PC-9 (cell line): ENCODE measurements at regions not wholly inside any gene's neighbourhood (a gene's known extent, or its start where the extent isn't known, plus 50 kb on each side); places are given as distances from the start of the nearest gene placed in this dataset.

ENCODE experiments used
- BruUV-seq: library from RNA; stranded (reverse); fragments of 400-500 nt; replicated peaks from 2 replicates; lab custom pipeline; 2021; lab: Mats Ljungman, UMichigan
- CTCF ChIA-PET: fragments of 300-600 bp; sonication (Branson Sonifier 250); formaldehyde crosslinking; loops from one replicate; lab custom pipeline; 2022; ENCODE audit warnings: antibody characterized with exemption; lab: Charles Lee
- POLR2A ChIA-PET: fragments of 300-600 bp; sonication (Branson Sonifier 250); formaldehyde crosslinking; loops from one replicate; lab custom pipeline; 2022; ENCODE audit warnings: antibody characterized with exemption; ENCODE audit not compliant: unreplicated experiment; lab: Charles Lee
- DNase-seq, 2 experiments: peaks; one replicate each; pipeline versions ENCODE4 v3.0.0 to v3.0.0-alpha.2; 2015 to 2022; ENCODE audit warnings: mixed read lengths in 1 of 2
- H2AFZ ChIP-seq: fragments of 200-600 bp; sonication (generic); 2 replicates; pipeline ENCODE4 v1.8.1; 2017; ENCODE audit warnings: antibody characterized with exemption
- H3F3A ChIP-seq: fragments of 200-600 bp; sonication (generic); 2 replicates; pipeline ENCODE4 v1.8.1; 2017; ENCODE audit warnings: antibody characterized with exemption, mild to moderate bottlenecking, low read depth; ENCODE audit not compliant: insufficient read depth
- H3K27ac ChIP-seq: fragments of 200-600 bp; sonication (generic); 2 replicates; pipeline ENCODE4 v1.6.1; 2016; ENCODE audit warnings: mixed run types
- H3K27me3 ChIP-seq: fragments of 200-600 bp; sonication (generic); 2 replicates; pipeline ENCODE4 v1.6.1; 2016; ENCODE audit warnings: low read depth, mixed run types; ENCODE audit not compliant: insufficient read depth
- H3K36me3 ChIP-seq: fragments of 200-600 bp; sonication (generic); 2 replicates; pipeline ENCODE4 v1.6.1; 2016; ENCODE audit warnings: low read depth, mixed run types
- H3K4me1 ChIP-seq: fragments of 200-600 bp; sonication (generic); replicated peaks from 2 replicates; pipeline ENCODE4 v1.6.1; 2016; ENCODE audit warnings: mixed run types; ENCODE audit not compliant: insufficient read depth
- H3K4me2 ChIP-seq: fragments of 200-600 bp; sonication (generic); 2 replicates; pipeline ENCODE4 v1.6.1; 2017; ENCODE audit warnings: mixed run types
- H3K4me3 ChIP-seq: fragments of 200-600 bp; sonication (generic); 2 replicates; pipeline ENCODE4 v1.6.1; 2016; ENCODE audit warnings: mixed run types
- H3K79me2 ChIP-seq: fragments of 200-600 bp; sonication (generic); 2 replicates; pipeline ENCODE4 v1.6.1; 2017; ENCODE audit warnings: low read depth, mixed run types
- H3K9me2 ChIP-seq: fragments of 200-600 bp; sonication (generic); 2 replicates; pipeline ENCODE4 v1.8.1; 2017; ENCODE audit warnings: mild to moderate bottlenecking; ENCODE audit not compliant: insufficient read depth
- H3K9me3 ChIP-seq: fragments of 200-600 bp; sonication (generic); 2 replicates; pipeline ENCODE4 v1.8.1; 2016; ENCODE audit warnings: low read depth; ENCODE audit not compliant: insufficient read depth
- H4K20me1 ChIP-seq: fragments of 200-600 bp; sonication (generic); 2 replicates; pipeline ENCODE4 v1.8.1; 2017; ENCODE audit not compliant: insufficient read depth
- CTCF ChIP-seq: fragments of 200-600 bp; sonication (generic); conservative IDR thresholded peaks from 2 replicates; pipeline ENCODE4 v1.6.1; 2017; ENCODE audit warnings: mixed run types, antibody characterized with exemption, mild to moderate bottlenecking, moderate library complexity
- EZH2 ChIP-seq: fragments of 200-600 bp; sonication (generic); IDR thresholded peaks from 2 replicates; pipeline ENCODE4 v1.8.0; 2017; ENCODE audit warnings: antibody characterized with exemption, low read depth
- intact Hi-C: fragments of 100-400 bp; cut with micrococcal nuclease; formaldehyde crosslinking; loops from one replicate; pipeline ENCODE4 v1.10.0; 2022; ENCODE audit not compliant: unreplicated experiment

- POLR2A ChIA-PET = no interaction called here
- TF ChIP-seq EZH2 = no peak
- no peak for TF ChIP-seq CTCF
These were observed 1493.1 kb upstream of the FLRT2 start for GRCh38 chr14:84036840-84037239.

GRCh38 chr14:84037593-84037992 lies 1492.4 kb upstream of the FLRT2 start:
- Histone ChIP-seq H2AFZ (no peak overlapping the region), H3K4me1 (no peaks in the 10 kb centered on the region), H3F3A (no peaks in the 10 kb centered on the region), H3K27ac (no peak overlapping the region), H3K4me2 (no peak overlapping the region), H3K9me3 (no peaks in the 10 kb centered on the region), H3K9me2 (no peaks in the 10 kb centered on the region), H4K20me1 (no peaks in the 10 kb centered on the region), H3K36me3 (no peaks in the 10 kb centered on the region), H3K79me2 (no peaks in the 10 kb centered on the region), H3K4me3 (no peak overlapping the region), H3K27me3 (no peaks in the 10 kb centered on the region)
- ChIA-PET CTCF (no interaction called here), POLR2A (no interaction called here)
- intact Hi-C loops = no loop called here
- no peak for TF ChIP-seq CTCF
- no peak for TF ChIP-seq EZH2
- no TSS peak for BruUV-seq
- DNase-seq = no peak

More at GRCh38 chr14:84036840-84037239, 1493.1 kb upstream of the FLRT2 start:
- Histone ChIP-seq H3K79me2 (no peaks in the 10 kb centered on the region), H2AFZ (no peak overlapping the region), H3K4me3 (no peak overlapping the region), H3F3A (no peaks in the 10 kb centered on the region), H3K9me2 (no peaks in the 10 kb centered on the region), H3K27ac (no peak overlapping the region), H3K36me3 (no peaks in the 10 kb centered on the region), H3K4me2 (no peak overlapping the region; the same call in 1 of the 2 replicates), H3K9me3 (no peaks in the 10 kb centered on the region), H4K20me1 (no peaks in the 10 kb centered on the region), H3K27me3 (no peaks in the 10 kb centered on the region), H3K4me1 (no peaks in the 10 kb centered on the region)
- BruUV-seq = no TSS peak
- CTCF ChIA-PET = no interaction called here
- peak; percentile 6 to 33 for DNase-seq
- intact Hi-C loops = no loop called here

GRCh38 chr14:84040101-84040500 lies 1489.8 kb upstream of the FLRT2 start:
- intact Hi-C loops = no loop called here
- TF ChIP-seq EZH2 (no peak), CTCF (no peak)
- no TSS peak for BruUV-seq
- no peak for DNase-seq
- H3K27ac ChIP-seq = no peak overlapping the region
- no peaks in the 10 kb centered on the region for H4K20me1 ChIP-seq
- ChIA-PET POLR2A (no interaction called here), CTCF (no interaction called here)
- H3K9me3 ChIP-seq = no peaks in the 10 kb centered on the region
- no peak overlapping the region for H2AFZ ChIP-seq
- H3K4me2 ChIP-seq = no peak overlapping the region
- no peak overlapping the region for H3K4me3 ChIP-seq
- H3K36me3 ChIP-seq = no peaks in the 10 kb centered on the region
- no peaks in the 10 kb centered on the region for H3K9me2 ChIP-seq
- no peaks in the 10 kb centered on the region for H3K79me2 ChIP-seq
- no peaks in the 10 kb centered on the region for H3K27me3 ChIP-seq
- H3K4me1 ChIP-seq = no peaks in the 10 kb centered on the region
- no peaks in the 10 kb centered on the region for H3F3A ChIP-seq
